CD8-positive, alpha-beta memory T cell (primary cell): ENCODE measurements at regions not wholly inside any gene's neighbourhood (a gene's known extent, or its start where the extent isn't known, plus 50 kb on each side); places are given as distances from the start of the nearest gene placed in this dataset.
A peak's percentile ranks its signal among the peaks of the same experiment; 100 is the strongest.

Experiments used
- CTCF ChIA-PET: fragments of 350-600 bp; sonication (Branson Sonifier 250); formaldehyde crosslinking; loops from one replicate; lab custom pipeline; 2021; ENCODE audit warnings: antibody characterized with exemption; lab: Charles Lee
- POLR2A ChIA-PET: fragments of 350-600 bp; sonication (Branson Sonifier 250); formaldehyde crosslinking; loops from one replicate; lab custom pipeline; 2021; ENCODE audit warnings: antibody characterized with exemption; lab: Charles Lee
- DNase-seq, 5 donors: peaks; one replicate each; pipeline versions ENCODE4 v3.0.0 to v3.0.0-alpha.2; 2020 to 2022; ENCODE audit warnings: mixed read lengths in 1 of 5
- H3K27ac ChIP-seq: one replicate; pipeline ENCODE4 v1.7.0; 2013; ENCODE audit warnings: low read depth, mild to moderate bottlenecking, low read length, moderate library complexity
- H3K27me3 ChIP-seq: 2 replicates; pipeline ENCODE4 v1.7.0; 2013; ENCODE audit warnings: low read length, mild to moderate bottlenecking; ENCODE audit not compliant: insufficient read depth, poor library complexity, severe bottlenecking
- H3K36me3 ChIP-seq: 2 replicates; pipeline ENCODE4 v1.7.0; 2013; ENCODE audit warnings: mild to moderate bottlenecking, low read length, moderate library complexity; ENCODE audit not compliant: insufficient read depth
- H3K4me1 ChIP-seq: 2 replicates; pipeline ENCODE4 v1.7.0; 2013; ENCODE audit warnings: mild to moderate bottlenecking, low read length, moderate library complexity; ENCODE audit not compliant: insufficient read depth
- H3K4me3 ChIP-seq: 2 replicates; pipeline ENCODE4 v1.7.0; 2013; ENCODE audit warnings: mild to moderate bottlenecking, low read length
- H3K9me3 ChIP-seq: 2 replicates; pipeline ENCODE4 v1.7.0; 2013; ENCODE audit warnings: mild to moderate bottlenecking, low read length
- H3K27ac Mint-ChIP-seq, 8 donors: one replicate each; pipeline ENCODE4 v1.8.0; 2020 to 2021; ENCODE audit warnings: mixed read lengths in 8 of 8, mild to moderate bottlenecking in 6 of 8, inconsistent platforms in 3 of 8, moderate library complexity in 3 of 8
- H3K27me3 Mint-ChIP-seq, 2 donors: one replicate each; pipeline ENCODE4 v1.8.0; 2020 to 2021; ENCODE audit warnings: mixed read lengths in 2 of 2, mild to moderate bottlenecking in 1 of 2, moderate library complexity in 1 of 2
- H3K36me3 Mint-ChIP-seq, 3 donors: one replicate each; pipeline ENCODE4 v1.8.0; 2020 to 2021; ENCODE audit warnings: mixed read lengths in 3 of 3, inconsistent platforms in 1 of 3, mild to moderate bottlenecking in 1 of 3
- H3K4me1 Mint-ChIP-seq, 3 donors: one replicate each; pipeline ENCODE4 v1.8.0; 2020 to 2021; ENCODE audit warnings: mixed read lengths in 3 of 3, inconsistent platforms in 1 of 3, mild to moderate bottlenecking in 1 of 3
- H3K4me3 Mint-ChIP-seq, 7 donors: one replicate each; pipeline ENCODE4 v1.8.0; 2020 to 2021; ENCODE audit warnings: mixed read lengths in 7 of 7, mild to moderate bottlenecking in 6 of 7, moderate library complexity in 4 of 7, inconsistent platforms in 2 of 7
- H3K9me3 Mint-ChIP-seq, 5 donors: one replicate each; pipeline ENCODE4 v1.8.0; 2020 to 2022; ENCODE audit warnings: mixed read lengths in 5 of 5, mild to moderate bottlenecking in 3 of 5, moderate library complexity in 2 of 5, inconsistent platforms in 1 of 5

DNA sequence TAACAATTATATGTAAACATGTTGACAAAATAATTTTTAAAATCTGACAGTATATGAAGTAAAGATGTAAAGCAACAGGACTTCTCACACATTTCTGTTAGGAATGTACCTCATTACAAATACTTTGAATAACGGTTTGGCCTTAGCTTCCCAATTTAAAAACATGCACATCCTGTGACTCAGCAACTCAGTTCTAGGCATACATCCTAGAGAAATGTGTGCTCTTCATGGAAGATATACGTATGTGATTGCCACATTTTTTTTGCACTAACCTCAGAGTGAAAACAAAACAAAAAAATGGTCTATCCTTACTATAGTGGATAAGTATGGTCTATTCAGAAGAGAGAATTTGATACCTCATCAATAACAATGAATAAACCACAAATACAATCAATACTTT is 314.6 kb downstream of the LIG4 start:
- H3K27ac ChIP-seq, result no peak overlapping the region
- H3K36me3 Mint-ChIP-seq, result no peaks in the 10 kb centered on the region
- no peaks in the 10 kb centered on the region for H3K4me1 ChIP-seq
- ChIA-PET CTCF (no interaction called here), POLR2A (no interaction called here)
- H3K27me3 Mint-ChIP-seq, result no peaks in the 10 kb centered on the region
- H3K27ac Mint-ChIP-seq, result no peak overlapping the region
- no peak overlapping the region for H3K4me3 Mint-ChIP-seq
- H3K9me3 ChIP-seq, result peaks cover 4% of the 10 kb centered on the region
- H3K4me3 ChIP-seq, result no peak overlapping the region
- peaks cover 0 to 13% (median 5%) of the 10 kb centered on the region in 5 donors for H3K9me3 Mint-ChIP-seq
- H3K36me3 ChIP-seq, result no peaks in the 10 kb centered on the region
- no peak for DNase-seq
- H3K27me3 ChIP-seq, result no peaks in the 10 kb centered on the region
- no peaks in the 10 kb centered on the region for H3K4me1 Mint-ChIP-seq

DNA sequence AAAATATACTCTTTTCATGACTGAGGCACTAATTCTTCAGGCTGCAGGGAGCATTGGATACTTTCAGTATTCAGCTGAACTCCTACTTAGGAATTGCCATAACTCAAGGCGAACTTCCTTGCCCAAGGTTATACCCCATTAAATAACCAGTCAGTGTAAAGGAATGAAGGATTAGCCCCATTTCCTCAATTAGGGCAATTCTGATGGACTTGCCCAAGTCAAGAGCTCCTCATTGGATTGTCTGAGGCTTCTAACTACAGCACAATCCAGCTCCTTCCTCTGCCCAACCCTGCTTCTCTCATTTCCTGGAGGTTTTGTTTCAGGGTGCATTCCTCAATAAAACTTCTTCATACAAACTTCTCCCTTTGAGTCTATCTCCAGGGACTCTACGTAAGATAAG is 329.2 kb downstream of the LIG4 start:
- Mint-ChIP-seq H3K27me3 (no peaks in the 10 kb centered on the region), H3K36me3 (no peaks in the 10 kb centered on the region), H3K4me3 (no peak overlapping the region), H3K4me1 (no peaks in the 10 kb centered on the region), H3K9me3 (peaks cover 3 to 15% (median 9%) of the 10 kb centered on the region in 5 donors), H3K27ac (no peak overlapping the region)
- Histone ChIP-seq H3K9me3 (no peaks in the 10 kb centered on the region), H3K27ac (no peak overlapping the region), H3K36me3 (no peaks in the 10 kb centered on the region), H3K27me3 (no peaks in the 10 kb centered on the region), H3K4me1 (no peaks in the 10 kb centered on the region), H3K4me3 (no peak overlapping the region)
- no peak for DNase-seq
- CTCF ChIA-PET, result no interaction called here
- POLR2A ChIA-PET, result no interaction called here

DNA sequence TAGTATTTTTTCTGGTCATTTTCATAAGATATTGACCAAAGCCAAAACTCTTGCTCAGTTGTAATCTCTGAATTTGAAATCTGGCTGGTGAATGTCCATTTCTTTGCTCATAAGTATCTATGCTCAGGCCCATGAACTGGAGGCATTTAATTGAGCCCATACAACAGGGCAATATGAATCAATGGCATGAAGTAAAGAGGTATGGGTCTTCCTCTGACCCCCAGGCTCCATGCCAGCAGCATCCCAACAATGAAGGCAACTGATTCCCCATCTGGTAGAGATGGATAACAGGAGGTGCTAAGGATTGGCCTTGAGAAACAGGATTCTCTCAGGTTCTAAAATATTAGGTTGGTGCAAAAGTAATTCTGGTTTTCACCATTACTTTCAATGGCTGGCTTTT is 330.8 kb downstream of the LIG4 start:
- H3K27me3 Mint-ChIP-seq, result no peaks in the 10 kb centered on the region
- H3K4me3 Mint-ChIP-seq, result no peak overlapping the region
- no peaks in the 10 kb centered on the region for H3K4me1 Mint-ChIP-seq
- Histone ChIP-seq H3K4me1 (no peaks in the 10 kb centered on the region), H3K36me3 (no peaks in the 10 kb centered on the region), H3K27ac (no peak overlapping the region), H3K27me3 (no peaks in the 10 kb centered on the region), H3K9me3 (no peaks in the 10 kb centered on the region), H3K4me3 (no peak overlapping the region)
- ChIA-PET POLR2A (no interaction called here), CTCF (no interaction called here)
- H3K27ac Mint-ChIP-seq, result no peak overlapping the region
- H3K9me3 Mint-ChIP-seq, result peaks cover 3 to 13% (median 6%) of the 10 kb centered on the region in 5 donors
- DNase-seq, result no peak
- no peaks in the 10 kb centered on the region for H3K36me3 Mint-ChIP-seq

DNA sequence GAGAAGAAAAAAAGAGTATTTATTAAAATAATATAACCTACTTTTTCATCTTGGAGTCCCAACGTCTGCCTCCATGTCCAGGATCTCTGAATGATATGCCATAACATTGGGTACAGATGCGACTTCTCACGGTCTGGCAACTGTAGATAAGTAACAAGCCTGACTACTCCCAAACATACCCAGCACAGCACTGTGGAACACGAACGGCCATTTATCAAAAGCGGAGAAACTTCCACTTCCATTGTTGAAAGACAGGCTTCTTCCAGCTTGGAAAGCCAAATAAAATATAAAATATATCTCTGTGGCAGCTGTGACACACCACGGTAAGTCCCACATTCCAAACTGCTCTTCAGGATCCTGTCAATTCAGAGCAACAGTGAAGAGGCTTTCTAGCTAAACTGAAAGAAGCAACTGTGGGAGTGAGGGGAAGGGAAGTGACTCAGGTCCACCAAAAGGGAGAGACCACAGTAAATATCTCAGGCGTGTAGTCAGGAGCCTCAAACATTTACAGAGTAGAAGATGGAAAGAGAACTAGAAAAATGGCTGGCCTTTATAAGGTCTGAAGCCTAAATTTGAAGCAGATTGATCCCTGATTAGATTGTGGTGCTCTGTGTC is 331.7 kb downstream of the LIG4 start:
- Histone ChIP-seq H3K4me1 (no peaks in the 10 kb centered on the region), H3K36me3 (no peaks in the 10 kb centered on the region), H3K9me3 (no peaks in the 10 kb centered on the region), H3K27me3 (no peaks in the 10 kb centered on the region), H3K27ac (peak overlapping the region; percentile 82), H3K4me3 (no peak overlapping the region)
- POLR2A ChIA-PET, result no interaction called here
- no peak overlapping the region for H3K27ac Mint-ChIP-seq
- H3K4me1 Mint-ChIP-seq, result no peaks in the 10 kb centered on the region
- CTCF ChIA-PET, result no interaction called here
- peaks cover 3 to 12% (median 6%) of the 10 kb centered on the region in 5 donors for H3K9me3 Mint-ChIP-seq
- DNase-seq, result no peak
- H3K36me3 Mint-ChIP-seq, result no peaks in the 10 kb centered on the region
- H3K27me3 Mint-ChIP-seq, result no peaks in the 10 kb centered on the region
- no peak overlapping the region for H3K4me3 Mint-ChIP-seq

DNA sequence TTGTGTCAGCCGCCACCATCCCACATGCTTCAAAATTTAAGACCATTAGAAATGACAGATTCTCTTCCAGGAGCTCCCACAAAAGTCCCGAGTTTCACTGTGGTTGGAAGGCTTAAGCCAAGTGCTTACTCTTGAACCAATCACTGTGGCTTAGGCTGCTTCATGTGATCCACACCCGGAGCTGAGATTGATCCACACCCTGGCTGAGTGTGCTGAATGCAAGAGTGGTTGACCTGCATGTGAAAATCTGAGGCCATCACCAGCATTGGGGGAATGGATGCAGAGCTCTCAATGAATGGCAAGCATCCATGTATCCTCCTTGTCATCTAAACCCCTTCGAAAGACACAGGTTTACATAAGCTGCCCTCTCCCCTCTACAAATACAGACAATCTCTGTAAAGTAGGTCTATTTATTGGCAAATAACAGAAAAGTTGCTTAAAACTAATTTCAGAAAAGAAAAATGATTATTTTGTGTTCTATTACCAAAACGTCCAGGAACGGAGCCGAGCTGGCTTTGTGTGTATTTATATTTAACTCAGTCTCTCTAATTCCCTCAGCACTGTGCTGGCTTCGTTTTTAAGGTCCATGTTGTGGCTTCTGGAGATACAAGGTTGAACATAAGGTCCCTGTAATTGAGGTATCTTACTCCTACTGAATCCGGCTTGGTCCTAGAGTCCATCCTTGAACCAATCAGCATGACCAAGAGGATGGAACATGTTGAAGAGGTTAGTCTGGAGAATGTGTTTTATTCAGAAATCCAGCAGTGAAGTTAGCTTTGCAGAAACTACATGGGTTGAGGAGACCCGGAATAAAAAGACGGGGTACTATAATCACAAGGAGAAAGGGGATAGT is 332.4 kb downstream of the LIG4 start:
- POLR2A ChIA-PET, result no interaction called here
- H3K4me3 Mint-ChIP-seq, result no peak overlapping the region
- Histone ChIP-seq H3K9me3 (no peaks in the 10 kb centered on the region), H3K4me1 (no peaks in the 10 kb centered on the region), H3K27ac (peak overlapping the region; percentile 82), H3K36me3 (no peaks in the 10 kb centered on the region), H3K27me3 (no peaks in the 10 kb centered on the region), H3K4me3 (no peak overlapping the region)
- DNase-seq, result no peak
- no peaks in the 10 kb centered on the region for H3K27me3 Mint-ChIP-seq
- H3K9me3 Mint-ChIP-seq, result peaks cover 5 to 9% (median 7%) of the 10 kb centered on the region in 5 donors
- H3K36me3 Mint-ChIP-seq, result no peaks in the 10 kb centered on the region
- no peaks in the 10 kb centered on the region for H3K4me1 Mint-ChIP-seq
- no peak overlapping the region for H3K27ac Mint-ChIP-seq
- CTCF ChIA-PET, result no interaction called here

DNA sequence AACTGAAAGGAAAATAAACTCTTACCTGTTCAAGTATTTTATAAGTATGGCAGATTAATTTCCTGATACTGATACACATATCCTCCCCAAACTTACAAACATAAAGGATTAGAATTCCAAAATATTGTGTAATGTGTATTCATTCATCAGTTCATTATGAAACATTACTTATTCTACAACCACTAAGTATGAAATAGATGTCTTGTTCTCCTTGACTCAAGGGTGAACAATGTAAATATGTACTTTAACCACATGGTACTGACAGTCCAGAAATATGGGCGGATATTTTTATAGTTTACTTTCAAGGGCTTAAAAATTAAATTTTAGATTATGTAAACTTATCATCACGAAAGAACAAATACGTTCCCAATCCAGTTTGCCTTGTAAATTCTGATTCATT is 334.0 kb downstream of the LIG4 start:
- CTCF ChIA-PET, result no interaction called here

DNA sequence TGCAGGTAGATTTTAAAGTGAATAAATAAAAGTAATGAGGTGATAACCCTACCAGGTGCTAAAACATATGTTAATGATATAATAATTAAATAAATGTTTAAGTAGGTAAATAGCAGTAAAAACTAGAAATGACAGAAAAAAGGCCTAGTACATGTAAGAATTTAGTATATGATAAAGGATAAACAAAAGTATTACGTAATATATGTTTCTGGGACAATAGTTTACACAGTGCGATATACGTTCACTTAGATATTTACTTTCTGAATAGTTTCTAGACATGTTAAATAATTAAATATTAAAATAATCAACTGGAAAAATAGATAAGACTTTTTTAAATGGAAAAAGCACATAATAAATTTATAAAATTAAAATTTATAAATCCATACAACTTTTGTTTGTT is 340.9 kb downstream of the LIG4 start:
- no peak overlapping the region for H3K27ac ChIP-seq
- H3K4me1 Mint-ChIP-seq, result no peaks in the 10 kb centered on the region
- H3K4me3 Mint-ChIP-seq, result no peak overlapping the region
- H3K9me3 Mint-ChIP-seq, result peaks cover 0 to 15% (median 5%) of the 10 kb centered on the region in 5 donors
- POLR2A ChIA-PET, result no interaction called here
- H3K4me3 ChIP-seq, result no peak overlapping the region
- H3K36me3 ChIP-seq, result no peaks in the 10 kb centered on the region
- H3K27me3 Mint-ChIP-seq, result peaks cover 0 to 6% of the 10 kb centered on the region in 2 donors
- H3K27me3 ChIP-seq, result no peaks in the 10 kb centered on the region
- H3K4me1 ChIP-seq, result no peaks in the 10 kb centered on the region
- CTCF ChIA-PET, result no interaction called here
- no peak overlapping the region for H3K27ac Mint-ChIP-seq
- H3K9me3 ChIP-seq, result no peaks in the 10 kb centered on the region
- no peak for DNase-seq
- no peaks in the 10 kb centered on the region for H3K36me3 Mint-ChIP-seq

More for the DNA sequence above, 334.0 kb downstream of the LIG4 start:
- H3K9me3 Mint-ChIP-seq, result peaks cover 3 to 13% (median 7%) of the 10 kb centered on the region in 5 donors
- H3K27me3 Mint-ChIP-seq, result no peaks in the 10 kb centered on the region
- H3K36me3 ChIP-seq, result no peaks in the 10 kb centered on the region
- no peaks in the 10 kb centered on the region for H3K36me3 Mint-ChIP-seq
- H3K4me3 ChIP-seq, result no peak overlapping the region
- H3K27ac ChIP-seq, result no peak overlapping the region
- no peak for DNase-seq
- POLR2A ChIA-PET, result no interaction called here
- no peaks in the 10 kb centered on the region for H3K4me1 Mint-ChIP-seq
- no peaks in the 10 kb centered on the region for H3K9me3 ChIP-seq
- H3K4me1 ChIP-seq, result no peaks in the 10 kb centered on the region
- H3K27me3 ChIP-seq, result no peaks in the 10 kb centered on the region
- no peak overlapping the region for H3K4me3 Mint-ChIP-seq
- H3K27ac Mint-ChIP-seq, result no peak overlapping the region

DNA sequence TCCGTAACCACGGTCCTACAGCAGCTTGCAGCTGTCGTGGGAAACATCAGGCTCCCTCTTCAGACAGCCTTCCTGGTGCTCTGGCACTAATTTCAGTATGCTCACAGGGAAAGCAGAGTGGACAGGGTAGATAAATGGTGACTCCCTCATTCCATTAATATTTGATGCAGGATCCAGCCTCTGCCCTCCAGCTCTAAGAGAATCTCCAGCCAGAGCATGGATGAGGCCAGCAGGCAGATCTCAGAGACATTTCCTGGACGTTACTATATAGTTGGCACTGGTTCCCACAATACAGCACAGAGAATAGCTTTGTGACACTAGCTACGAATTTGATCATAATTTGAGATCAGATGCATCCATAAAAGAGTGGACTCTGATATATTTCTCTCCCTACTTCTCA is 341.4 kb downstream of the LIG4 start:
- H3K27ac Mint-ChIP-seq, result no peak overlapping the region
- DNase-seq, result no peak
- Histone ChIP-seq H3K4me1 (no peaks in the 10 kb centered on the region), H3K27me3 (no peaks in the 10 kb centered on the region), H3K9me3 (no peaks in the 10 kb centered on the region), H3K36me3 (no peaks in the 10 kb centered on the region), H3K4me3 (no peak overlapping the region), H3K27ac (no peak overlapping the region)
- ChIA-PET CTCF (no interaction called here), POLR2A (no interaction called here)
- peaks cover 0 to 8% of the 10 kb centered on the region in 2 donors for H3K27me3 Mint-ChIP-seq
- H3K9me3 Mint-ChIP-seq, result peaks cover 0 to 15% (median 5%) of the 10 kb centered on the region in 5 donors
- H3K4me3 Mint-ChIP-seq, result no peak overlapping the region
- H3K36me3 Mint-ChIP-seq, result no peaks in the 10 kb centered on the region
- H3K4me1 Mint-ChIP-seq, result no peaks in the 10 kb centered on the region
